AG08395 (cell line): ENCODE measurements at regions not wholly inside any gene's neighbourhood (a gene's known extent, or its start where the extent isn't known, plus 50 kb on each side); places are given as distances from the start of the nearest gene placed in this dataset.
"Not testable (repeated sequence)": the region's sequence is repeated elsewhere in the genome, so short reads cannot be mapped to it uniquely, and the experiment has no call there.

Experiments used
- DNase-seq: peaks from one replicate; pipeline ENCODE4 v3.0.0; 2012; ENCODE audit warnings: mixed read lengths, low spot score

DNA sequence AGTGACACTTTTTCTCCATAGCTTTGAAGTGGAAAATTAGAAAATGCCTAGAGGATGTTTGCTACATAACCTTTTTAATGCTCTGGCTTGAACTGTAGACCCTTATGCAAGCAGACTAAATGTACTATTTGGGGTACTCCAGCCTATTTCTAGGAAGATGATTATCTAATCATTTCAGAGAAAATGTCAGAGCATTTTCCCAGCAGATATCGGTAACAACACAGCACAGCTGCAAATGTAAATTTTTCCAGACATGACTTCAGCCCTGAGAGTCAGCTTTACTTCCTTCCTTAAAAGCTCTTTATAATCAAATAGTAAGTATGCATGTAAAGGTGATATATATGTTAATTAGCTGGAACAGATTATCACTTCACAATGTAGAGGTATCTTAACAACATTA lies 1647.1 kb downstream of the SUCLG1 start:
- DNase-seq = no peak

DNA sequence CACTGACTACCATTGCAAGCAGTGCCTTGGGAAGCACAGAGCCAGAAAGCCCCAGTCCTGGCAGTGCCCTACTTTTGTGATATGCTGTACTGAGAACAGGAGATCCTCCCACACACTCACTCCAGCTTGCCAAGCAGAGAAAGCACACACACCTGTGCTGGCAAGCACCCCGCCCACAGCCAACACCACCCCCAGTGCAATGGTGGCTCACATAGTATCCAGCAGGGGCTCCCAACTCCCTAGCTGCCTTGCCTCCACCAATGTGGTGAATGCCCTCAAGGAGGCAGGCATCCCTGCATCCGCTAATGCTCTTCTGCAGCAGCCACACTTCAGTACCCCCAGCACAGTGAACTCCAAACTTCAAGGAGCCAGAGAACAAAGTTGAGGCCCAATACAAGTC lies 1655.8 kb downstream of the SUCLG1 start:
- DNase-seq = no peak

DNA sequence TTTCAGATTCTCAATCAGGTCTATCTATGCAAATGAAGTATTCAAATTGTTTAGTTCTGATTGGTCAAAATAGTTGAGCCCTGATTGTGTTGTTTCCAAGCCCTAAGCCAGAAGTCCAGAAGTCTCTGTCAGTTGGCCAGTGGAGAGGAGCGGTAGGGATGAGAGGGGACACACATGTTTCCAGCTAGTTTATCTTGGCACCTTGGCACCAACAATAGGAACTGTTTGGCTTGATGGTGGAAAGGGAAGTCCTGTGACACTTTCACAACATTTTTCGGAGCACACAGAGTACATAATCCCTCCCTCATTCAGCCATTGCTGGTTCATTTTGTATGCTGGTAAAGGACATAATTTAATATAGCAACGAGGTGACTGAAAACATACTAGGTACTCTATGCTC lies 1661.6 kb downstream of the SUCLG1 start:
- no peak for DNase-seq

DNA sequence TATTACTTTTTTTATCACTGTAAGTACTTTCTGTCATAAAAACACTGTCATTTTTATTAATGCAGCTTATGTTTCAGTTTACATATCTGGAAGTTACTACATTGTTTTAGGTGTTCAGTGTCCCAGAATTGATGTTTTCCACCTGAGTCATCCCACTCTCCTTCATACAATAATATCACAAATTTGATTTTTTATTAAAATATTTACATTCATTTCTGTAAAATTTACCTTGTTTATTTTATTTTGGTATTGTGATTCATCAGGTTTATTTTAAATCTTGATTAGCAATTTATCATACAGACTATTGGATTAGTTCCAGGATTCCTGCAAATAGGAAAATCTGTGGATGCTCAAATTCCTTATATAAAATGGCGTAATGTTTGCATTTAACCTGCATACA lies 1662.9 kb downstream of the SUCLG1 start:
- no peak for DNase-seq

DNA sequence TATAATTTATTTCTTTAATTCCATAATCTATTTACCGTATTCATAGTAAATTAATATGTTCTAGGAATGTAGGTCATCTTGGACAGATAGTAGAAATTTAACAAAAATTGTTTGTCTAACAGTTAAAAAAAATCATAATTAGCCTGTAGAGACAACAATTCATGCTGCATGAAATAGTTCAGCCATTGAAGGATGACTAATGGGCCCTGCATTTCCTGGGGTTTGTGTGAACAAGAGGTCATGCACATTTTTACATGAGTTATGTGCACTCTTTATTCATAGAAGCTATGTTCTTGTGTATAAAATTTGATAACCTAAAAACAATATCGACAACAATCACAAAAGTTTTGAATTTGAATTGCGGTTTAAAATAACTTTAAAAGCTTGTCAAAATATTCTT lies 1663.6 kb downstream of the SUCLG1 start:
- DNase-seq = peak; percentile 19

DNA sequence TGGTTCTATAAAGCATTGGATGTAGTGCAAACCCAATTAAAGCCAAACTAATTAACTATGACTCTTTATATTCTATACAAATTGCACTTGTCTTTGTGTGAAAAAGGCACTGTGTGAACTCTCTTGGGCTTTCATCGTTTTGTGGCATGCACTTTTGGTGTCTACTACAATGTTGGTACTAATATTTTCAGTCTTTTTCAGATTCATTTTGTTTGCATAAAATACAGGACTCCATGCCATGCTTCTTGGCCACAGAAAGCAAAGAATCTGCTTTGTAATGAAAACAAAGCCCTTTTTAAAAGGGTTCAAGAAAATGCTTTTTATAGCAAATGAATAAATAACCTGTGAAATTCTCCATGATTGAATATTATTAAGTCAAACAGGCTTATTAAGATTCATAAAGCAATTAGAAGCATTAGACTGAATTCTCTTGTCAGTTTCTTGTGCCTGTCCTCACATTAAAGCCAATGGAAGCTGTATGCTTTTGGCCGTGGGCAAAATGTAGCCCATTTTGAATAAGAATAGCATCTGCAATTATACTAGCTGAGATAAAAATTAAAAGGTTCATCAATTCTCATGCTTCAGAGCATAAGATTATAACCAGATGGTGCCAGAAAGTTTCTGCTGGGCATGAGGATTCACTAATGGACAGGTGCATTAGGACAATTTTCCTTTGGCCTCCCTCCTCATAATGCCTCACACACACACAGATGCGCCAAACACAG lies 1665.2 kb downstream of the SUCLG1 start:
- no peak for DNase-seq

DNA sequence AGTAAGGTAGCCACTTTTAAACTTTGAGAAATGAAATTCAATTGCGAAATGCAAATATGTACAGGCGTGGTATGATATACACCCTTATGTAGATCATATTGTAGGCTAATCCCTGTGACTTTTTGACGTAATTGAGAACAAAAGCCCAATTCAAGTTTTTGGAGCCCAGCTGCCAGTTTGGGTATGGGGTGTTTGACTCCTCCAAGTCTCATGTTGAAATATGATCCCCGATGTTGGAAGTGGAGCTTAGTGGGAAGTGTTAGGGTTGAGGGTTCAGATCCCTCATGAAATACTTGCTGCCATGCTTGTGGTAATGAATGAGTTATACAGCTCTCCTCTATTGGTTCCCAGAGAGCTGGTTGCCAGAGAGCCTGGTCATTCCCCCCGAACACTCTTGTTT lies 1666.8 kb downstream of the SUCLG1 start:
- no peak for DNase-seq

DNA sequence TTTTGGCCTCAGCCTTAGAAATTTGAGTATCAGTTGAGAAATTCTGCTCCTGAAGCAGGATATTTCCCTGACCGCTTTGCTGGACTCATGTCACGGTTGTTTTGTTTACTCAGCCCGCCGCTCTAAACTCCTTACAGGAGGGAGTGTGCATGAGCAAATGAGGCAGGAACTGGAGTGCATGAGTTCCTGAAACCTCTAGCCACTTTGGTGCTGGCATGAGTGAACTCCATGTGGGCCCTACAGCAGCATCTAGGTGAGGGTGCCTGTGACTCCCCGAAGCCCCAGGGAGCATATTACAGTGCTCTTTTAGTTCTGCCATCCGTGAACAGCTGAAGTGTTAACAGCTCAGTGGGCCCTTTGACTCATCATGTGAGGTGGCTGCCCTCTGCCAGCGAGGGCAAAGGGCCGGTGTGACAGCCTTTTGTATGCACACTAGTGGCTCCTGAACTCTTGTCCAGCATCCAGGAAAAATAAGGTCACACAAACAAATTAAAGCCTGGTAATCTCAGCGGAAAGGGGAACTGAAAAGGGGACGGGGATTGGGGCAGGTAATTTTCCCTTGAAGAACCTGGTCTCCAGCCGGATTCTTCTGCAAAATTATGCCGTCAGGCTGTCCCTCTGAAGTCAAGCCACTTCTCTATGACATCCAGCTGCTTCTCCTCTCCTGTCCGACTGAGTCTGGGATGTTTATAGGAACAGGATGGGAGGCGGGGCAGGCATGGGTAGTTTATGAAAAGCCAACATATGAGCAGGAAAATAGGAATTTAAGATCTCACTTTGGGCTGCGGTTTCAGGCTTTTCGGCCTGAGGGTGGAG lies 1668.7 kb downstream of the SUCLG1 start:
- peak; percentile 2 for DNase-seq

DNA sequence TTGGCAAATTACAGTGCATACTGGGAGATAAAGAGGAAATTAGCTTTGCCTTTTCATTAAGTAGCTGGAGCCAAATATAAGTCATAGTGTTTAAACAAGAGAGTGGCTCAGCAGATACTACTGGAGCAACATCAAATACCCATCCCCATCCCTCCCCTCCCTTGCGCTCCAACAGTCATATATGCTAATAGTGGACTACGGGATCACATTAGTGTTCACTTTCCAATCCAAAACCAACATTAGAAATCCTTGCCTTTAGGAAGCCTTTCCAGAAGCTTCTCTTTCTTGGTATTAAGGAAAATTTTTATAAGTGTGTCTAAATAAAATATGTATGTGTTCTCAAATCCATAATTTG lies 1669.3 kb downstream of the SUCLG1 start:
- DNase-seq = no peak

DNA sequence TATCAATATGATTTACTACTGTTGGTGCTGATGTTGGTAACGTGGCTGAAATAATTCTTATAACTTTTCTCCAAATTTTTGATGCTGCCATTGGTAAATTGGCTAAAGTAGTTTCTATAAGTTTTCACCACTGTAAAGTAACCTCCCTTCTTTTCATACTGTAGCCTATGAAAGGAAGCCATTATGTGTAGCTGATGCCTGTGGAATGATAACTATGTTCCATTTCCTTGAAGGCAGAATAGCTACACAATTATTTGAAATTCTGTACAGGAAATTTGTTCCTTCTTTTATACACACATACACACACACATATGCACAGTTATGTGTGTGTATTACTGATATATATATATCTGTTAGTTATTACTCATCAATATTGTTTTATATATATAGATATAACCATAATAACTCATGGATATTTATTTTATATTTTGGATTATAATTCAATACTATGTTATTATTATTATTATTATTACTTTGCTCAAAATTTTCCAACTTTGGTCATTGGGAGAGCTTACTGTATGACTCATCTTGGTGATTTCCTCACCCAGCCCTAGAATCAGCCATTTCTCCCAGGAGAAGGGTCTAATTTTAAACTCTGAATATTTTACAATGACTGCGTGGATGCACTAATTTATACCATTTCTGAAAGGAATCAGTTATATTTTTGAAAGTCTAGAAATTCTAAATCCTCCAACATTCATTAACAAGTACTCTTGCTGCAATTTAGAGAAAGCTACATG lies 1677.7 kb downstream of the SUCLG1 start:
- no peak for DNase-seq

DNA sequence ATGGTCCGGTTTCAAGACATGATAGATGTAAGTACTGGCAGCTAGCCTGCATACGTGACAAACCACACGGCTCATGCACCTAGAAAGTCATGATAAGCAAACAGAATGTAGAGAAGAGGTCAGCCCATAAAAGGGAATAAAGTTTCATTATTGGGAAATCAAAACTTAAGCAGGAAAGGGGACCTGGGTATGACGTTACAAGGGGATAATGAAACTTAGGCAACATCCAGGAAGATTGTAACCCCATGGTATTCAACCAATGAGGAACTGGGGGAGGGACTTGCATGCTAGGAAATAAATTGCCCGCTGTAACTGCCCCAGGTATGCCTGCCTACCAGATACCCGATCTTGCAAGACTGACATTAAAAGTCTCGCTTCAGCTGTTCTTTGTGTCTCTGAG lies 1679.0 kb downstream of the SUCLG1 start:
- DNase-seq = no peak

DNA sequence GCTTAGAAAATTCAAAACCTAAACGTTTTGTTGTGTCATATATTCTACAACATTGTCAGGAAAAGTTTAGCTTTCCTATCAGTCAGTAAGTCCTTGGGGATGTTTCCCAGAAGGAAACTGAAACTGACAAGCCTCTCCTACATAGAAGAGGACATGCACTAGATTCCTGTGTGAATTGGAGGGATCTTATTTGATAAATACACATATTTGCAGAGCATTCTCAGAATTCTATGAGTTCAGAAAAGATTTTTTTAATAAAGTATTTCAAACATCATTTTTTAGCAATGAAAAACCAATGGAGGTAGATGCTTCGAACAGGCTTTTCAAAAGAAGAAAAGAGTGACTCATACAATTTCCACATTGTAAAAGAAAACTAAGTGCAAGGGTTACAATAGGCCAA lies 1706.7 kb downstream of the SUCLG1 start:
- DNase-seq = no peak

DNA sequence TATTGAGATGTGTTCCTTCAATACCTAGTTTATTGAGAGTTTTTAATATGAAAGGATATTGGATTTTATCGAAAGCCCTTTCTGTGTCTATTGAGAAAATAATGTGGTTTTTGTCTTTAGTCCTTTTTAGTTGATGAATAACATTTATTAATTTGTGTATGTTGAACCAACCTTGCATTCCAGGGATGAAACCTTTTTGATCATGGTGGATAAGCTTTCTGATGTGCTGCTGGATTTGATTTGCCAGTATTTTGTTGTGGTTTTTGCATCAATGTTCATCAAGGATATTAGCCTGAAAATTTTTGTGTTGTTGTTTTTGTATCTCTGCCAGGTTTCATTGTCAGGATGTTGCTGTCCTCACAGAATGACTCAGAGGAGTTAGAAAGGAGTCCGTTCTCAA lies 1710.4 kb downstream of the SUCLG1 start:
- no peak for DNase-seq

DNA sequence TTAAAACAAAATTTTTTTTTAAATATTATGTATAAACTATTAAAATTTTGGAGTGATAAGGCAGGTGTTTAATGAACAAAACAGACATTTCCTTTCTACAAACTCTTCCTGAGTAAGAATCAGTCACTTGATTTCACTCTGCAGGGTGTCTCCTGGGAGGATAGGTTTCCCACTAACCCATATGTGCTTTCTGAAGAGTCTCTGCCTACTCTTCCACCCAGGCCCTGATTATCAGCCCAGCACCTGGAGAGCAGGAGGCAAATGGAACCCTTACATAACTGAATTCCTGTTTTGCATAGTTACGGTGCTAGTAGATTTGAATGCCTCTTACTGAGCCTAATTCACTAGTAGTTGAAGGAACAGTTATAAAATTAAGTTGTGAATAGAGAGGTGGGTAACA lies 1718.6 kb downstream of the SUCLG1 start:
- no peak for DNase-seq

DNA sequence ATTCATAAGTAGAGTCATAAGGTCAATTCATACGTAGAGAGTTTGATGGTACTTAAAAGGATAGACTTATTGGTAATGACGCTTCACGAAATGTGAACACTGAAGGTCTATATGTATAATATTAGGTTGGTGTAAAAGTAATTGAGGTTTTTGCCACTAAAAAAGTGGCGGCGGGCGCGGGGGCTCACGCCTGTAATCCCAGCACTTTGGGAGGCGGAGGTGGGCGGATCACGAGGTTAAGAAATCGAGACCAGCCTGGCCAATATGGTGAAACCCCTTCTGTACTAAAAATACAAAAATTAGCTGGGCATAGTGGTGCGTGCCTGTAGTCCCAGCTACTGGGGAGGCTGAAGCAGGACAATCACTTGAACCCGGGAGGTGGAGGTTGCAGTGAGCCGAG lies 1721.1 kb downstream of the SUCLG1 start:
- DNase-seq = not testable (repeated sequence)

DNA sequence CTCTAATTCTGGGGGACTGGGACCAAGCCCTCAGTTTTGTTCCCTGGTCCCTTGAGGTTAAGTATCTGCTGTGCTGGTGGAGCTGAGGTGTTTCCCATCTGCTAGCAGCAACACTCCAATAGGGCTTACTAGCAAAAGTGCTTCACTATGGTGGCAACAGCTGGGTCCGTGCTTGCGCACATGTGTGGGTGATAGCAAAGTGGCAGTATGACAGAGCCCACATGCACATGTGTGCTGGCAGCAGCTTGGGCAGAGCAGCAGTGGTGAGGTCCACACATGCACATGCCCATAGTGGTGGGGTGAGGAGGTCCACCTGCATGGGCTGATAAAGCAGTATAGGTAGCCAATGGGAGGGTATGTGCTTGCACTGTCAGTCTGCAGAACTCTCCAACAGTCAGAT lies 1723.7 kb downstream of the SUCLG1 start:
- DNase-seq = no peak

DNA sequence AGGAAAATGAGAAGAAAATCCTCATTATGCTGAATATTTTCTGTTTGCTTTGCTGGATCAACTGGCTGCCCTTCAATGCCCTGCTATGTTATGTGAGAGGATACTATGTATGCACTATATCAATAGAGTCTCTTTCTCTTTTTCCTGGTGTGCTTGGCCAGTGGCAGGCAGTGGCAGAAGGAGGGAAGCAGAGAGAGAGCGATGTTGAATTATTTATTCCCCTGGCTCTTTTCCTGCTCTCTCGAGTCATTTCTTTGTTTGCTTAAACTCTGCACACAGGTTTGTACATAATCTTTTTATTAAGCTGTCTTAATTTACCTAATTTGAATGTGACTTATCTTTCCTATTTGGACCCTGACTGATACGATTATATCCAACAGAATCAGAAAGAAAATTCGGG lies 1727.3 kb downstream of the SUCLG1 start:
- no peak for DNase-seq

DNA sequence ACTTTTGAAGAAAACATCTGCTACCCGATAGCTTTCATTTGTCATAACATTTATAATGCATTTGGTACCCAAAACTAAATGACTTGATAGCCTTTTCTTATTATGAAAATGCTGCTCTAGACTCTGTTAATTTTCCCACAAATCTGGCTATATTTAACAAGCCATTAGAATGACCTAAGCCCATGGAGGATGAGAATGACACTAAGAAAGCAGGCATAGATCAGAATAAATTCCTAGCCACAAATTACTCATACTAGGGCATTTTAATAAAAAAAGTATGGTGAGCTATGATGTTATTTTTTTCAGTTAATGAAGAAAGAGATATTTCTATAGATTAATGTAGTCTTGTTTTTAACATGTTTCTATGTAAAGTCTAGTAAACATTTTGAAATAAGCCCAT lies 1728.3 kb downstream of the SUCLG1 start:
- no peak for DNase-seq

DNA sequence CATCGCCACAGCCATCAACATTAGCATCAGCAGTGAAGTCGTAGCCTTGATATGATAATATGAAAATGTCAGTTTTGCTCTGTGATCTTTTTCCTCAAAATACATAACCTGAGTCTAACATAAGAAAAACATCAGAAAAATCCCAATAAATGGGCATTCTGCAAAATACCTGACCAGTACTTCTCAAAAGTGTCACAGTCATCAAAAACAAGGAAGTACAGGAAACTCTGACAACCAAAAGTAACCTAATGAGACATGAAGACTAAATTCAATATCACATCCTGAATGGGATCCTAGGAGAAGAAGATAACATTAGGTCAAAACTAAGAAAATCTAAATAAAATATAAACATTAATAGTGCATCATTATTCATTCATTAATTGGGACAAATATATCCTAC lies 1731.0 kb downstream of the SUCLG1 start:
- no peak for DNase-seq

DNA sequence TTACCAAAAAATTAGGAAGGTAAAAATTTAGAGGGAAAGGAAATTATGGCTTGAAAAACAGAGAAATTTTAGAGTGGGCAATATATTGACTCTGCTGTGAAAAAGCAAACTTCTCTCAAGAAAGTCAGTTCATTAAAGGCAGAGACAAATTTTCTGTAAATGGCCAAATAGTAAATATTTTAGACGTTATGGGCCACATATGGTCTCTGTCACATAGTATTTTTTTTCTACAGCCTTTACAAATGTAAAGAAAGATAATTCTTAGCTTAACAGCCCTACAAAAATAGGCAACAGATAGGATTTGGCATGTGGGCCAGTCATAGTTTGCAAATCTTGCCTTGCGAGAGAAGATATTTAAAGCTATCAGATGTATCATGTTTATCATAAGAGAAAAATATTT lies 1750.4 kb downstream of the SUCLG1 start:
- DNase-seq = no peak

DNA sequence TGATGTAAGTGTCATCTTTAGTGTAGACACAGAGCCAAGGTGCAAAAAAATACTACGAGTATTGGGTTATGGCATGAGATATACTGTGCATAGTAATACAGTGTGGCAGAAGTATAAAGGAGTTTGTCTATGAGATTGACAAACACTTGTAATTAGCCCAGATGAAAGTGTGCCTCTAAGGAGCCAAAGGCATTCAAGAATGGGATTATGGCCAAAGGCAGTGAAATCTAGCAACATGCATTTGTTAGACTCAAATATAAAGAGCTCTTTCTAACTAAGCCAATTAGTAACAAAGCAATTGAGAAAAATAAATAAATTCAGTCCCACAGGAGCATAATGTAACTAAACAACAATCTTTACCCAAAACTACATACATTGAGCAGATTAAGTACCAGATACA lies 1761.8 kb downstream of the SUCLG1 start:
- DNase-seq = no peak

DNA sequence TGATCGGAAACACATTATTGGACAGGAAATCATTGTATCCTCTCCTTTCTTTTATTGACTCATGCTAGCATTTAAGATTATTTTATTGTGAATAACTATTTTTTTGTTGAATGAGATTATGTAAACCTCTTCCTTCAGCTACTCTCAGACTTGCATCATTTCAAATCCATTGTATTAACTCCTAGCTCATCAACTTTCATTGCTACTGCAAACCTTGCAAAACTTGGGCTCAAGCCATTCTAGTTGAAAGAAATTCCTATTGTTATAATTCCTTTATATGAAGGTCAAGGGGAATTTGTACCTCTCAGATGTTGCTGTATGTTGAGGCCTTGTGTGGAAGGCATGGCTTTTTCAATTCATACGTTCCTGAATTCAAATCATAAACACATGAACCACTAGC lies 1764.6 kb downstream of the SUCLG1 start:
- DNase-seq = no peak

DNA sequence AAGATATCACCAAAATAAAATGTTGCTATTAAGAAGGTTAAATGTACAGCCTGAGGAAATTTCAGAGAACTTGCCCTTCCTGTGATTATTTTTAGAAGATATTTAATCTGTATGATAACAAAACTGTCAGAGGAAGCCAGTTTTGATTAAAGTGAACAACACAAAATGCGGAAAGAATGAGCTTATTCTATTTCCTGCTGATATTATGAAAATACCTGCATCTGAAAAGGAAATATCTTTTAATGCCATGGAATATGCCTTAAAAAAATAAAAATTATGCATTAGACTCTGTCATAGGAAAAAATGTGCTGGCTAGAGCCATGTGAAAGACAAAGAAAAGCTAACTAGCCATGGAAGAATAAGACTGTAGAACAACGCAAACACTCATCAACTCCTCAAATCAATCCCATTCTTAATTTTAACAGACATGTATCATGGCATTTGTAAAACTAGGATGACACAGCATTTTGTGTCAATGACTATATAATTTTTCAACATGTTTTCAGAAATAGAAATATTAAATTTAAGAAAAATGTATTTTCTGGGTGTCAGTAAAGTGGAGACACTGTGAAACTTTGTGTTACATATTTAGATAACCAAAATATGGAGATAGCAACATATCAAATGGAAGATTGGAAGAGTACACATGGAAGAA lies 1768.2 kb downstream of the SUCLG1 start:
- no peak for DNase-seq
